PC-3 (cell line): ENCODE measurements at regions not wholly inside any gene's neighbourhood (a gene's known extent, or its start where the extent isn't known, plus 50 kb on each side); places are given as distances from the start of the nearest gene placed in this dataset.

Source experiments
- ATAC-seq: fragments of 200-7000 bp; cut with Tn5 transposase; 2 replicates; pipeline ENCODE4 v1.9.1; 2020; ENCODE audit warnings: mild to moderate bottlenecking, moderate library complexity
- BruUV-seq: library from RNA; stranded (reverse); fragments of 400-500 nt; replicated peaks from 2 replicates; lab custom pipeline; 2021; lab: Mats Ljungman, UMichigan
- CTCF ChIA-PET: fragments of 300-600 bp; sonication (Branson Sonifier 250); formaldehyde crosslinking; loops from one replicate; lab custom pipeline; 2022; ENCODE audit warnings: antibody characterized with exemption; lab: Charles Lee
- POLR2A ChIA-PET: fragments of 300-600 bp; sonication (Branson Sonifier 250); formaldehyde crosslinking; loops from one replicate; lab custom pipeline; 2022; ENCODE audit warnings: antibody characterized with exemption; ENCODE audit not compliant: unreplicated experiment; lab: Charles Lee
- DNase-seq: peaks from one replicate; pipeline ENCODE4 v3.0.0-alpha.2; 2015
- H2AFZ ChIP-seq: fragments of 300-600 bp; sonication (generic); 2 replicates; pipeline ENCODE4 v1.6.0; 2016; ENCODE audit warnings: antibody characterized with exemption, low read length
- H3F3A ChIP-seq: fragments of 300-600 bp; sonication (generic); one replicate; pipeline ENCODE4 v1.6.0; 2017; ENCODE audit warnings: antibody characterized with exemption, low read length, control low read depth, mild to moderate bottlenecking; ENCODE audit not compliant: unreplicated experiment
- H3K27ac ChIP-seq: fragments of 300-600 bp; sonication (generic); 2 replicates; pipeline ENCODE4 v1.5.1; 2016; ENCODE audit warnings: mild to moderate bottlenecking, low read length
- H3K27me3 ChIP-seq: fragments of 300-600 bp; sonication (generic); 2 replicates; pipeline ENCODE4 v1.6.1; 2016; ENCODE audit warnings: low read length, mixed read lengths
- H3K36me3 ChIP-seq: fragments of 300-600 bp; sonication (generic); 2 replicates; pipeline ENCODE4 v1.6.1; 2016; ENCODE audit warnings: low read depth, mixed run types, low read length, mixed read lengths
- H3K4me1 ChIP-seq: fragments of 300-600 bp; sonication (generic); 2 replicates; pipeline ENCODE4 v1.5.1; 2016; ENCODE audit warnings: low read length; ENCODE audit not compliant: insufficient read depth
- H3K4me2 ChIP-seq: fragments of 300-600 bp; sonication (generic); 2 replicates; pipeline ENCODE4 v1.6.0; 2016; ENCODE audit warnings: low read length
- H3K4me3 ChIP-seq: fragments of 300-600 bp; sonication (generic); 2 replicates; pipeline ENCODE4 v1.5.1; 2016; ENCODE audit warnings: mild to moderate bottlenecking, low read length, mixed read lengths
- H3K79me2 ChIP-seq: fragments of 300-600 bp; sonication (generic); 2 replicates; pipeline ENCODE4 v1.6.1; 2017; ENCODE audit warnings: low read length, mixed read lengths
- H3K9ac ChIP-seq: fragments of 300-600 bp; sonication (generic); 2 replicates; pipeline ENCODE4 v1.6.0; 2016; ENCODE audit warnings: mild to moderate bottlenecking, low read length
- H3K9me2 ChIP-seq: fragments of 300-600 bp; sonication (generic); replicated peaks from 2 replicates; pipeline ENCODE4 v1.6.1; 2016; ENCODE audit warnings: mixed run types, low read length, mixed read lengths
- H3K9me3 ChIP-seq: fragments of 300-600 bp; sonication (generic); 2 replicates; pipeline ENCODE4 v1.6.1; 2016; ENCODE audit warnings: low read length, mixed read lengths
- H4K20me1 ChIP-seq: fragments of 300-600 bp; sonication (generic); 2 replicates; pipeline ENCODE4 v1.6.1; 2016; ENCODE audit warnings: low read length, mixed read lengths
- EZH2 ChIP-seq: fragments of 300-600 bp; sonication (generic); IDR thresholded peaks from one replicate; pipeline ENCODE4 v1.6.1; 2017; ENCODE audit warnings: antibody characterized with exemption, mild to moderate bottlenecking, low read length; ENCODE audit not compliant: unreplicated experiment
- EZH2phosphoT487 ChIP-seq: fragments of 300-600 bp; sonication (generic); IDR thresholded peaks from 2 replicates; pipeline ENCODE4 v1.6.1; 2018; ENCODE audit warnings: mild to moderate bottlenecking, antibody characterized with exemption, low read length, borderline replicate concordance
- intact Hi-C: fragments of 100-400 bp; cut with micrococcal nuclease; formaldehyde crosslinking; loops from 2 replicates; pipeline ENCODE4 v1.9.0; 2023
- TF ChIP-seq, protein P1 (sequence below): fragments of 300-600 bp; sonication (generic); conservative IDR thresholded peaks from 2 replicates; pipeline ENCODE4 v1.5.1; 2017; ENCODE audit warnings: antibody characterized with exemption, low read depth, mild to moderate bottlenecking, low read length

DNA sequence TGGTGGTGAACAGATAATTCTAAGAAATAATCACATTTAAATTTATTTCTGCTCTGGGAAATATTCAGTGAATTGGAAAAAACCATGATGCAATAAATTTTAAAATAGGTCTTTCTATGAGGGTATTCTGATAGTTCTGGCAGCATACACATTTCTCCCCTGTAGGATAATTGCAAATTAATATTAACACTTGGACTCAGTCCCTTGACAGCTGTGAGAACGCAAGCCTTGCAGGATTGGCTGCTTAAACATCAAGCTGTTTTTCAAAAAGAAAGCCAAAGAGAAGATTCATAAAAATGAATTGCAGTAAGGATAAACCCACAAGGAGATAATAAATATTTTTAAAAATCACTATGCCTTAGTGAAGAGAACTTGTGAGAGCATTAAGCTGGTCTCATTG lies 180.0 kb downstream of the MTRR start:
- Histone ChIP-seq H3K27me3 (peaks cover 46% of the 10 kb centered on the region), H3K9me3 (no peaks in the 10 kb centered on the region), H3K9ac (no peak overlapping the region), H3F3A (no peaks in the 10 kb centered on the region), H2AFZ (no peak overlapping the region), H3K9me2 (no peaks in the 10 kb centered on the region), H4K20me1 (no peaks in the 10 kb centered on the region), H3K27ac (no peak overlapping the region), H3K79me2 (no peaks in the 10 kb centered on the region), H3K4me3 (no peak overlapping the region), H3K4me1 (no peaks in the 10 kb centered on the region), H3K36me3 (no peaks in the 10 kb centered on the region), H3K4me2 (no peak overlapping the region)
- CTCF ChIA-PET: no interaction called here
- intact Hi-C loops: no loop called here
- ATAC-seq (no peak), DNase-seq (no peak)
- BruUV-seq: no TSS peak
- TF ChIP-seq, protein P1, sequence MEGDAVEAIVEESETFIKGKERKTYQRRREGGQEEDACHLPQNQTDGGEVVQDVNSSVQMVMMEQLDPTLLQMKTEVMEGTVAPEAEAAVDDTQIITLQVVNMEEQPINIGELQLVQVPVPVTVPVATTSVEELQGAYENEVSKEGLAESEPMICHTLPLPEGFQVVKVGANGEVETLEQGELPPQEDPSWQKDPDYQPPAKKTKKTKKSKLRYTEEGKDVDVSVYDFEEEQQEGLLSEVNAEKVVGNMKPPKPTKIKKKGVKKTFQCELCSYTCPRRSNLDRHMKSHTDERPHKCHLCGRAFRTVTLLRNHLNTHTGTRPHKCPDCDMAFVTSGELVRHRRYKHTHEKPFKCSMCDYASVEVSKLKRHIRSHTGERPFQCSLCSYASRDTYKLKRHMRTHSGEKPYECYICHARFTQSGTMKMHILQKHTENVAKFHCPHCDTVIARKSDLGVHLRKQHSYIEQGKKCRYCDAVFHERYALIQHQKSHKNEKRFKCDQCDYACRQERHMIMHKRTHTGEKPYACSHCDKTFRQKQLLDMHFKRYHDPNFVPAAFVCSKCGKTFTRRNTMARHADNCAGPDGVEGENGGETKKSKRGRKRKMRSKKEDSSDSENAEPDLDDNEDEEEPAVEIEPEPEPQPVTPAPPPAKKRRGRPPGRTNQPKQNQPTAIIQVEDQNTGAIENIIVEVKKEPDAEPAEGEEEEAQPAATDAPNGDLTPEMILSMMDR: no peak
- TF ChIP-seq EZH2 (no peak), EZH2phosphoT487 (no peak)
- POLR2A ChIA-PET: no interaction called here

- H3K9me3 ChIP-seq: no peaks in the 10 kb centered on the region
- no peak for ATAC-seq
- no peak overlapping the region for H3K4me2 ChIP-seq
- peaks cover 64% of the 10 kb centered on the region for H3K27me3 ChIP-seq
- TF ChIP-seq EZH2phosphoT487 (no peak), EZH2 (no peak)
- TF ChIP-seq, protein P1: no peak
- no peaks in the 10 kb centered on the region for H3K79me2 ChIP-seq
- no peak overlapping the region for H3K9ac ChIP-seq
- H4K20me1 ChIP-seq: no peaks in the 10 kb centered on the region
- CTCF ChIA-PET: no interaction called here
- H3K4me1 ChIP-seq: no peaks in the 10 kb centered on the region
- H2AFZ ChIP-seq: no peak overlapping the region
- no TSS peak for BruUV-seq
- H3K9me2 ChIP-seq: no peaks in the 10 kb centered on the region
- no peak overlapping the region for H3K4me3 ChIP-seq
- POLR2A ChIA-PET: no interaction called here
- intact Hi-C loops: no loop called here
- H3F3A ChIP-seq: no peaks in the 10 kb centered on the region
- H3K36me3 ChIP-seq: no peaks in the 10 kb centered on the region
- no peak for DNase-seq
- no peak overlapping the region for H3K27ac ChIP-seq
Measured at GRCh38 chr5:8050616-8051175, 181.7 kb downstream of the MTRR start.

DNA sequence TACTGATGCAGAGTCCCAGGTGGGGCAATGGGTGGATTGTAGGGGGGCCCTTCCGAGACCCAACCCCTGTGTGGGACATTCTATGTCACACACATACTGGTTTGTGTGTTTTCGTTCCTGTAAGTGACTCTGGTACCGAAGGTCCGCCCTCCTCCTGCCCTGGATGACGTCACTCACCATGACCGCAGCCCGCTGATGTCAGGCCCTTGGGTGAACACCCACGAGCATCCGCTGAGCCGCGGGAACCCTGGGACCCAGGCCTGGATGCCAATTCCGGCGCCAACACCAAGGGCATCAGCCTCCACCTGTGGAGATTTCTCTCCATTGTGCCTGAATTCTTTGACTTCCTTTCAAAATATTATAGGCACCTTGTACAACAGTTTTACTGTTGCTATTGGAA lies 184.3 kb downstream of the MTRR start:
- ATAC-seq (no peak), DNase-seq (no peak)
- ChIA-PET POLR2A (no interaction called here), CTCF (no interaction called here)
- Histone ChIP-seq H3K4me1 (no peaks in the 10 kb centered on the region), H3K4me3 (no peak overlapping the region), H3K4me2 (no peak overlapping the region), H3K79me2 (no peaks in the 10 kb centered on the region), H2AFZ (no peak overlapping the region), H3K9me3 (no peaks in the 10 kb centered on the region), H3F3A (no peaks in the 10 kb centered on the region), H3K27me3 (peaks cover 83% of the 10 kb centered on the region), H3K9ac (no peak overlapping the region), H4K20me1 (no peaks in the 10 kb centered on the region), H3K27ac (no peak overlapping the region), H3K36me3 (no peaks in the 10 kb centered on the region), H3K9me2 (no peaks in the 10 kb centered on the region)
- TF ChIP-seq EZH2phosphoT487 (no peak), EZH2 (no peak)
- TF ChIP-seq, protein P1: no peak
- no TSS peak for BruUV-seq
- intact Hi-C loops: no loop called here
